ENCODE measurements at regions not wholly inside any gene's neighbourhood (a gene's known extent, or its start where the extent isn't known, plus 50 kb on each side); places are given as distances from the start of the nearest gene placed in this dataset.

DNA sequence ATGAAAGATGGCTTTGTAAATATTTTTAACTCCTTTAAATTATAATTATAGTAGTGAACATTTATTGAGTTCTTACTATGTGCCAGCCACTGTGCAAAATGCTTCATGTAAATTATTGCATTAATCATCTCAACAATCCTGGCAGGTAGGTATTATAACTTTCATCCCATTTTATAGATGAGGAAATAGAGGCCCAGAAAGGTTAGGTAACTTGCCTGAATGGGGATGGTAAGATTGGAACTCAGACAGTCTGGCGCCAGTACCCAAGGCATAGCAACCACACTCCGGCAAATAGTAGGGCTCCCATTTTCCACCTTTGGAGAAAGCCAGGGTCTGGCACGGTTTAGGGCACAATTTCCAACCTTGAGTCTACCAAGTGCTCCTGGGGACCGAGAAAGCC is 129.8 kb downstream of the VEGFA start:
- DNase-seq (ENCODE audit: low read depth, low spot score): no peak
- H3K4me1 ChIP-seq (ENCODE audit: control insufficient read depth in 1 of 2, insufficient read depth in 2 of 2, low read length in 2 of 2): no peaks in the 10 kb centered on the region
- ChIA-PET POLR2A (no interaction called here), RAD21 (ENCODE audit: low non-redundant PET in 1 of 2, low total read pairs in 2 of 2, uncharacterized antibody in 2 of 2, unreplicated experiment in 2 of 2) (no interaction called here), CTCF (no interaction called here)
- H3K4me2 ChIP-seq (ENCODE audit: low read length): no peak overlapping the region
- TF ChIP-seq CEBPB (IDR thresholded peaks at IDR 0.05; ENCODE audit: low read depth) (no peak), EZH2 (IDR thresholded peaks at IDR 0.05) (no peak), SP1 (IDR thresholded peaks at IDR 0.05; ENCODE audit: low read depth) (no peak), EZH2phosphoT487 (IDR thresholded peaks at IDR 0.05; ENCODE audit: borderline replicate concordance) (no peak), TCF7L2 (IDR thresholded peaks at IDR 0.05; ENCODE audit: borderline replicate concordance, extremely low read depth, insufficient read depth, insufficient read length) (no peak), ZFX (IDR thresholded peaks at IDR 0.05) (no peak), POLR2A (IDR thresholded peaks at IDR 0.05; ENCODE audit: borderline replicate concordance, extremely low read depth, insufficient read depth, insufficient read length) (no peak), ZNF274 (IDR thresholded peaks at IDR 0.05; ENCODE audit: low read depth, low read length) (no peak), YY1 (IDR thresholded peaks at IDR 0.05; ENCODE audit: extremely low read depth, insufficient replicate concordance, low read depth, low read length) (no peak), EGR1 (IDR thresholded peaks at IDR 0.05; ENCODE audit: low read depth) (no peak), JUND (IDR thresholded peaks at IDR 0.05) (no peak), SRF (IDR thresholded peaks at IDR 0.05; ENCODE audit: low read depth) (no peak), POLR2AphosphoS5 (IDR thresholded peaks at IDR 0.05; ENCODE audit: low read depth, low read length) (no peak), FOSL1 (IDR thresholded peaks at IDR 0.05; ENCODE audit: low read depth) (no peak)
- TF ChIP-seq, protein P1, sequence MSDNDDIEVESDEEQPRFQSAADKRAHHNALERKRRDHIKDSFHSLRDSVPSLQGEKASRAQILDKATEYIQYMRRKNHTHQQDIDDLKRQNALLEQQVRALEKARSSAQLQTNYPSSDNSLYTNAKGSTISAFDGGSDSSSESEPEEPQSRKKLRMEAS (IDR thresholded peaks at IDR 0.05): no peak
- TF ChIP-seq, protein P2, sequence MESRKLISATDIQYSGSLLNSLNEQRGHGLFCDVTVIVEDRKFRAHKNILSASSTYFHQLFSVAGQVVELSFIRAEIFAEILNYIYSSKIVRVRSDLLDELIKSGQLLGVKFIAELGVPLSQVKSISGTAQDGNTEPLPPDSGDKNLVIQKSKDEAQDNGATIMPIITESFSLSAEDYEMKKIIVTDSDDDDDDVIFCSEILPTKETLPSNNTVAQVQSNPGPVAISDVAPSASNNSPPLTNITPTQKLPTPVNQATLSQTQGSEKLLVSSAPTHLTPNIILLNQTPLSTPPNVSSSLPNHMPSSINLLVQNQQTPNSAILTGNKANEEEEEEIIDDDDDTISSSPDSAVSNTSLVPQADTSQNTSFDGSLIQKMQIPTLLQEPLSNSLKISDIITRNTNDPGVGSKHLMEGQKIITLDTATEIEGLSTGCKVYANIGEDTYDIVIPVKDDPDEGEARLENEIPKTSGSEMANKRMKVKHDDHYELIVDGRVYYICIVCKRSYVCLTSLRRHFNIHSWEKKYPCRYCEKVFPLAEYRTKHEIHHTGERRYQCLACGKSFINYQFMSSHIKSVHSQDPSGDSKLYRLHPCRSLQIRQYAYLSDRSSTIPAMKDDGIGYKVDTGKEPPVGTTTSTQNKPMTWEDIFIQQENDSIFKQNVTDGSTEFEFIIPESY (IDR thresholded peaks at IDR 0.05; ENCODE audit: extremely low read depth, insufficient replicate concordance, low read length): no peak
- TF ChIP-seq, protein P3, sequence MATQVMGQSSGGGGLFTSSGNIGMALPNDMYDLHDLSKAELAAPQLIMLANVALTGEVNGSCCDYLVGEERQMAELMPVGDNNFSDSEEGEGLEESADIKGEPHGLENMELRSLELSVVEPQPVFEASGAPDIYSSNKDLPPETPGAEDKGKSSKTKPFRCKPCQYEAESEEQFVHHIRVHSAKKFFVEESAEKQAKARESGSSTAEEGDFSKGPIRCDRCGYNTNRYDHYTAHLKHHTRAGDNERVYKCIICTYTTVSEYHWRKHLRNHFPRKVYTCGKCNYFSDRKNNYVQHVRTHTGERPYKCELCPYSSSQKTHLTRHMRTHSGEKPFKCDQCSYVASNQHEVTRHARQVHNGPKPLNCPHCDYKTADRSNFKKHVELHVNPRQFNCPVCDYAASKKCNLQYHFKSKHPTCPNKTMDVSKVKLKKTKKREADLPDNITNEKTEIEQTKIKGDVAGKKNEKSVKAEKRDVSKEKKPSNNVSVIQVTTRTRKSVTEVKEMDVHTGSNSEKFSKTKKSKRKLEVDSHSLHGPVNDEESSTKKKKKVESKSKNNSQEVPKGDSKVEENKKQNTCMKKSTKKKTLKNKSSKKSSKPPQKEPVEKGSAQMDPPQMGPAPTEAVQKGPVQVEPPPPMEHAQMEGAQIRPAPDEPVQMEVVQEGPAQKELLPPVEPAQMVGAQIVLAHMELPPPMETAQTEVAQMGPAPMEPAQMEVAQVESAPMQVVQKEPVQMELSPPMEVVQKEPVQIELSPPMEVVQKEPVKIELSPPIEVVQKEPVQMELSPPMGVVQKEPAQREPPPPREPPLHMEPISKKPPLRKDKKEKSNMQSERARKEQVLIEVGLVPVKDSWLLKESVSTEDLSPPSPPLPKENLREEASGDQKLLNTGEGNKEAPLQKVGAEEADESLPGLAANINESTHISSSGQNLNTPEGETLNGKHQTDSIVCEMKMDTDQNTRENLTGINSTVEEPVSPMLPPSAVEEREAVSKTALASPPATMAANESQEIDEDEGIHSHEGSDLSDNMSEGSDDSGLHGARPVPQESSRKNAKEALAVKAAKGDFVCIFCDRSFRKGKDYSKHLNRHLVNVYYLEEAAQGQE (IDR thresholded peaks at IDR 0.05; ENCODE audit: low read depth): no peak
- TF ChIP-seq, protein P4, sequence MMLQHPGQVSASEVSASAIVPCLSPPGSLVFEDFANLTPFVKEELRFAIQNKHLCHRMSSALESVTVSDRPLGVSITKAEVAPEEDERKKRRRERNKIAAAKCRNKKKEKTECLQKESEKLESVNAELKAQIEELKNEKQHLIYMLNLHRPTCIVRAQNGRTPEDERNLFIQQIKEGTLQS (IDR thresholded peaks at IDR 0.05): no peak
- TF ChIP-seq, protein P5, sequence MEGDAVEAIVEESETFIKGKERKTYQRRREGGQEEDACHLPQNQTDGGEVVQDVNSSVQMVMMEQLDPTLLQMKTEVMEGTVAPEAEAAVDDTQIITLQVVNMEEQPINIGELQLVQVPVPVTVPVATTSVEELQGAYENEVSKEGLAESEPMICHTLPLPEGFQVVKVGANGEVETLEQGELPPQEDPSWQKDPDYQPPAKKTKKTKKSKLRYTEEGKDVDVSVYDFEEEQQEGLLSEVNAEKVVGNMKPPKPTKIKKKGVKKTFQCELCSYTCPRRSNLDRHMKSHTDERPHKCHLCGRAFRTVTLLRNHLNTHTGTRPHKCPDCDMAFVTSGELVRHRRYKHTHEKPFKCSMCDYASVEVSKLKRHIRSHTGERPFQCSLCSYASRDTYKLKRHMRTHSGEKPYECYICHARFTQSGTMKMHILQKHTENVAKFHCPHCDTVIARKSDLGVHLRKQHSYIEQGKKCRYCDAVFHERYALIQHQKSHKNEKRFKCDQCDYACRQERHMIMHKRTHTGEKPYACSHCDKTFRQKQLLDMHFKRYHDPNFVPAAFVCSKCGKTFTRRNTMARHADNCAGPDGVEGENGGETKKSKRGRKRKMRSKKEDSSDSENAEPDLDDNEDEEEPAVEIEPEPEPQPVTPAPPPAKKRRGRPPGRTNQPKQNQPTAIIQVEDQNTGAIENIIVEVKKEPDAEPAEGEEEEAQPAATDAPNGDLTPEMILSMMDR (IDR thresholded peaks at IDR 0.05 in 2 of 3, conservative IDR thresholded peaks at IDR 0.05 in 1 of 3; ENCODE audit: borderline replicate concordance in 1 of 3, insufficient read depth in 1 of 3, low read depth in 2 of 3, low read length in 2 of 3): no peak
- intact Hi-C loops (cut with micrococcal nuclease): no loop called here
- no peaks in the 10 kb centered on the region for H3K9me2 ChIP-seq (ENCODE audit: insufficient read depth)
- no peaks in the 10 kb centered on the region for H3K27me3 ChIP-seq (ENCODE audit: insufficient read depth, low read length)
- no peak overlapping the region for H3K27ac ChIP-seq (ENCODE audit: low read depth, low read length)
- H3K9me3 ChIP-seq (ENCODE audit: control insufficient read depth in 1 of 2, insufficient read depth in 1 of 2, low read depth in 1 of 2, low read length in 2 of 2): no peaks in the 10 kb centered on the region
- no peak overlapping the region for H2AFZ ChIP-seq (ENCODE audit: low read depth, low read length, poor library complexity, severe bottlenecking)
- ATAC-seq: no peak
- H3K79me2 ChIP-seq (ENCODE audit: insufficient read depth, low read length): no peaks in the 10 kb centered on the region
- BruUV-seq (replicated peaks): no TSS peak
- no peaks in the 10 kb centered on the region for H3K36me3 ChIP-seq (ENCODE audit: control insufficient read depth in 1 of 2, insufficient read depth in 2 of 2, low read length in 2 of 2)
- no peaks in the 10 kb centered on the region for H4K20me1 ChIP-seq (ENCODE audit: insufficient read depth)
- H3K9ac ChIP-seq (ENCODE audit: low read length): no peak overlapping the region
- H3K4me3 ChIP-seq (replicated peaks in 1 of 2; ENCODE audit: low read depth in 1 of 2, low read length in 2 of 2): no peak overlapping the region

All from HCT116 (cell line).